WI38 (cell line): ENCODE measurements at regions not wholly inside any gene's neighbourhood (a gene's known extent, or its start where the extent isn't known, plus 50 kb on each side); places are given as distances from the start of the nearest gene placed in this dataset.
"Not testable (repeated sequence)": the region's sequence is repeated elsewhere in the genome, so short reads cannot be mapped to it uniquely, and the experiment has no call there.

ENCODE experiments used
- H3K4me3 ChIP-seq: 2 replicates; pipeline ENCODE4 v1.5.1; 2011; ENCODE audit warnings: low read depth, mild to moderate bottlenecking, control low read depth, low read length
- CTCF ChIP-seq: IDR thresholded peaks from 2 replicates; pipeline ENCODE4 v1.5.1; 2012; ENCODE audit warnings: low read depth, mild to moderate bottlenecking, control low read depth, low read length

- no peak for TF ChIP-seq CTCF
- H3K4me3 ChIP-seq: no peak overlapping the region
Measured at GRCh38 chr4:20196476-20196875, 55.2 kb upstream of the SLIT2 start.

- no peak for TF ChIP-seq CTCF
- no peak overlapping the region for H3K4me3 ChIP-seq
Measured at GRCh38 chr4:20195071-20195885, 56.4 kb upstream of the SLIT2 start.

- no peak for TF ChIP-seq CTCF
Measured at GRCh38 chr4:20194123-20195013, 57.3 kb upstream of the SLIT2 start.

GRCh38 chr4:20193141-20193936 lies 58.4 kb upstream of the SLIT2 start:
- no peak for TF ChIP-seq CTCF
- no peak overlapping the region for H3K4me3 ChIP-seq

More at GRCh38 chr4:20194123-20195013, 57.3 kb upstream of the SLIT2 start:
- no peak overlapping the region for H3K4me3 ChIP-seq

GRCh38 chr4:20192736-20193135 lies 59.0 kb upstream of the SLIT2 start:
- no peak for TF ChIP-seq CTCF
- no peak overlapping the region for H3K4me3 ChIP-seq

GRCh38 chr4:20185103-20185502 lies 66.6 kb upstream of the SLIT2 start:
- H3K4me3 ChIP-seq: no peak overlapping the region
- no peak for TF ChIP-seq CTCF

GRCh38 chr4:20183131-20183530 lies 68.6 kb upstream of the SLIT2 start:
- not testable (repeated sequence) for H3K4me3 ChIP-seq
